Duodenal mucosa (tissue), 2 donors: ENCODE measurements at regions not wholly inside any gene's neighbourhood (a gene's known extent, or its start where the extent isn't known, plus 50 kb on each side); places are given as distances from the start of the nearest gene placed in this dataset.
"Not testable (repeated sequence)": the region's sequence is repeated elsewhere in the genome, so short reads cannot be mapped to it uniquely, and the experiment has no call there.

Source experiments
- H3K27ac ChIP-seq: one replicate; pipeline ENCODE4 v1.7.0; 2013; ENCODE audit warnings: low read depth, low read length
- H3K27me3 ChIP-seq, 2 donors: one replicate each; pipeline ENCODE4 v1.7.0; 2013; ENCODE audit warnings: low read length in 2 of 2, control low read depth in 1 of 2; ENCODE audit not compliant: insufficient read depth in 2 of 2, control insufficient read depth in 1 of 2
- H3K36me3 ChIP-seq, 2 donors: one replicate each; pipeline ENCODE4 v1.7.0; 2013; ENCODE audit warnings: low read length in 2 of 2, control low read depth in 1 of 2; ENCODE audit not compliant: insufficient read depth in 2 of 2, control insufficient read depth in 1 of 2
- H3K4me1 ChIP-seq, 2 donors: one replicate each; pipeline ENCODE4 v1.7.0; 2013; ENCODE audit warnings: low read length in 2 of 2, control low read depth in 1 of 2; ENCODE audit not compliant: insufficient read depth in 2 of 2, control insufficient read depth in 1 of 2
- H3K4me3 ChIP-seq, 2 donors: one replicate each; pipeline ENCODE4 v1.7.0; 2013; ENCODE audit warnings: low read length in 2 of 2, low read depth in 1 of 2
- H3K9ac ChIP-seq, 2 donors: one replicate each; pipeline ENCODE4 v1.7.0; 2013; ENCODE audit warnings: low read length in 2 of 2, low read depth in 1 of 2
- H3K9me3 ChIP-seq, 2 donors: one replicate each; pipeline ENCODE4 v1.7.0; 2013; ENCODE audit warnings: low read length in 2 of 2, control low read depth in 1 of 2; ENCODE audit not compliant: control insufficient read depth in 1 of 2

DNA sequence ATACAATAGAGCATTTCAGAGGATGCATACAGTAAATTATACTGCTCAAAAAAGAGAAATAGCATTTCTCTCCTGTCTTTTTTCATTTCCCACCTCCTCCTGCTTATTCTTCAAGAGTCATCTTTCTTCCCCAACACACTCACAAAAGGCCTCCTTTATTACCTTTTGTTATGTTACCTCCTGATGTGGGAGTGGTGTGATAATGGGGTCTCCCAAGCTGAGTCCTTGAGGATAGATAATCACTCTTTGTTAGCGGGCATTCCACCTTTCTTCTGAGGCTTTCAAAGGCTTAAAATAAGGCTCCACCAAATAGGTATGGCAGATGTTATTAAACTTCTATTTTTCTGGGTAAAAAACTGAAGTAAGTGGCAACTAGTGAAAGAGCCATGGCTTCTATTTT, 159.8 kb downstream of the CPEB2 start:
- H3K9me3 ChIP-seq = no peaks in the 10 kb centered on the region
- H3K4me3 ChIP-seq = no peak overlapping the region
- H3K9ac ChIP-seq = no peak overlapping the region
- H3K27me3 ChIP-seq = no peaks in the 10 kb centered on the region
- no peaks in the 10 kb centered on the region for H3K4me1 ChIP-seq
- H3K36me3 ChIP-seq = no peaks in the 10 kb centered on the region
- H3K27ac ChIP-seq = no peak overlapping the region

DNA sequence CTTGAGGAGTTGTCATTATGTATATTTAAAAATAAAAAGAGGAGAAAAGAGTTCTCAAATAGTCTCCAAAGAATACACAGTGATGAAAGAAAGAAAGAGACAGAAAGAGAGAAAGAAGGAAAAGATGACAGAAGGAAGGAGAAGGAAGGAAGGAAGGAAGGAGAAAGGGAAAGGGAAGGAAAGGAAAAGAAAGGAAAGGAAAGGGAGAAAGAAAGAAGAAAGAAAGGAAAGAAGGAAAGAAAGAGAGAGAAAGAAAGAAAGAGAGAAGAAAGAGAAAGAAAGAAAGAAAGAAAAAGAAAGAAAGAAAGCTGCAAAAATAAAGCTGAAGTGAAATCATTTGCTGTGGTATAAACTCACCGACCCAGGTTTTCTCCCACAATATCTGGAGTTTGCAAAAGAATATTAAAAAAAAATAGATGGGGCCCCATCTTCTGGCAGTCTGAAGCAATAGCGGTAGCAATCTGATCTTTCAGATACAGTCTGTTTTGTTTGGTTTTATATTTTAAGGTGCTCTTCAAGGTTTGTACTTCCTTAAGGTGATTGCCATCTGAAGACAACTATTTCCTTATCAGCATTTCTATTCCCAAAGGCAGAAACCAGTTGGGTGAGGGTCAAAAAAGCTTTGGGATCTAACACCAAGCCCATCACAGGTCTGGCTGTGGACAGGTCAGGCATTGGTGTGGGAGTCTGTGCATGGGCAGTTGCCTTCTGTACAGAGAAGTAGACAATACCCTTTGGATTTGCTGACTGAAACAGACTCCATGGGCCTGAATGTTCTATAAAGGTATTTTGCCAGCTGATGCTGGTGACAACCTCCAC, 160.4 kb downstream of the CPEB2 start:
- Histone ChIP-seq H3K27ac (no peak overlapping the region), H3K4me3 (no peak overlapping the region), H3K9me3 (no peaks in the 10 kb centered on the region), H3K9ac (no peak overlapping the region), H3K27me3 (no peaks in the 10 kb centered on the region), H3K4me1 (no peaks in the 10 kb centered on the region), H3K36me3 (no peaks in the 10 kb centered on the region)

DNA sequence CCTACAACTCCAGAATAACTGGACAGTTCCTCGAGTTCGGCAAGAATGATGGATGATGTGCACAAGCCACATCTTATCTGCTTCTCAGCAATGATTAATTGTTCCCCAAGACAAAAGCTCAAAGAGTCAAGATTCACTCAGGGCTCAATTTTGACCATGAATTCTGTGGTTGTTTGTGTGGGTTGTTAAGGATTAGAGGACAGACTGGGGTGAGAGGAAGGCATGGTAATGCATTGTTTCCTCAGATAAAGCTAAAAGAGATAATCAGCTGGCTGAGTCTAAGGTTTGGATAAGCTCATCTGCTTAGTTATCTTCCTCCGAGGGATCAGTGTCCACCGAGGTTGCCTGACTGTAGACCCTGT, 161.0 kb downstream of the CPEB2 start:
- Histone ChIP-seq H3K9me3 (no peaks in the 10 kb centered on the region), H3K4me3 (no peak overlapping the region), H3K9ac (no peak overlapping the region), H3K4me1 (no peaks in the 10 kb centered on the region), H3K27me3 (no peaks in the 10 kb centered on the region), H3K36me3 (no peaks in the 10 kb centered on the region), H3K27ac (no peak overlapping the region)

DNA sequence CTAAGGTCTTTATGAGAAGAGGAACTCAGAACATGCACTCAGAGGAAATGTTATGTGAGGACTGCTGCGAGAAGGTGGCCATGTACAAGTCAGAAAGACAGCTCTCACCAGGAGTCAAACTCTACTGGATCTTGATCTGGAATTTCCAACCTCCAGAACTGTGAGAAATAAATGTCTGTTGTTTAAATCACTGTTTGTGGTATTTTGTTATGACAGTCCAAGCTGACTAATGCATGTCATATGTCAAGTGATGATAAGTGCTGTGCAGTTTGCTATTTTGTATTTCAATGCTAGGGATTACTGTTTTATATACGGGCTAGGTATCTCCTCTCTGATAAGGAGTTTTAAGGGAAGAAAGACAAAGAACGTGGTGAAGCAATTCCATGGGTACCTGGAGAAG, 162.3 kb downstream of the CPEB2 start:
- Histone ChIP-seq H3K27ac (no peak overlapping the region), H3K4me1 (no peaks in the 10 kb centered on the region), H3K9ac (no peak overlapping the region), H3K4me3 (no peak overlapping the region), H3K9me3 (no peaks in the 10 kb centered on the region), H3K27me3 (no peaks in the 10 kb centered on the region), H3K36me3 (no peaks in the 10 kb centered on the region)

DNA sequence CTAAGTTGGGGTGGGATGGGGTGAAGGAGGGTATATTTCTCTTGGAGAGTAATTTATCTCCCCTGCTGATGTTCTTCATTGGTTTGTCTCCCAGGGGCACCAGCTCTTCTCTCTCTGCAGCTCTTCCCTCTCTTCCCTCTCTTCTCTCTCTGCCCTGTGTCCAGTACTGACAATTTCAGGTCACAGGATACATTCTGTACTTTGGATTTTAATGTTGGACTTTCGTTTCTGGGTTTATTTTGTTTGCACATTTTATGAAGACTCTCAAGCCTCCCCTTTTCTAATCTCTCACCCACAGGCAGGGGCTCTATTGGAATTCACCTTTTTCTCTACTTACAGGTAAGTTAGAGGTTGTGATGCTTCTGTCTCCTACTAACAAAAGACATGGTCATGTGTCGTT, 165.5 kb downstream of the CPEB2 start:
- no peak overlapping the region for H3K9ac ChIP-seq

DNA sequence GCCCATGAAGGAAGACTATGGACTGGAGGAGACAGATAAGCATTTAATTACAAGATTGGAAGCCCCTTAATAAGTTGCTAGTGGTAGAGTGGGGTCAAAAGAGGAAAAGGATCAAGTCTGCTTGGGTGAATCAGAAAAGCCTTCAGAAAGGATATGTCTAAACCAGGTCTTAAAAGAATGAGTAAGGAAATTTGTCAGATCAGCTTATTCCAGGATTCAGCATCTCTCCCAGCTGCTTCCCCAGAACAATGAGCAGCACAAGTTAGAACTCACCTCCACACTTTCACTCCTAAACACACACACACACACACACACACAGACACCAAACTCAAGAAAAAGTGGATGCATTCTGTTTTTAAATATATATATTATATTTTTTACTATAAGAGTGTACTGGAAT, 166.5 kb downstream of the CPEB2 start:
- Histone ChIP-seq H3K36me3 (no peaks in the 10 kb centered on the region), H3K4me1 (no peaks in the 10 kb centered on the region), H3K9ac (no peak overlapping the region), H3K9me3 (no peaks in the 10 kb centered on the region), H3K27me3 (no peaks in the 10 kb centered on the region), H3K4me3 (no peak overlapping the region), H3K27ac (no peak overlapping the region)

More for the DNA sequence above, 165.5 kb downstream of the CPEB2 start:
- H3K36me3 ChIP-seq = no peaks in the 10 kb centered on the region
- H3K27ac ChIP-seq = no peak overlapping the region
- H3K4me3 ChIP-seq = no peak overlapping the region
- H3K9me3 ChIP-seq = no peaks in the 10 kb centered on the region
- H3K27me3 ChIP-seq = no peaks in the 10 kb centered on the region
- H3K4me1 ChIP-seq = no peaks in the 10 kb centered on the region

DNA sequence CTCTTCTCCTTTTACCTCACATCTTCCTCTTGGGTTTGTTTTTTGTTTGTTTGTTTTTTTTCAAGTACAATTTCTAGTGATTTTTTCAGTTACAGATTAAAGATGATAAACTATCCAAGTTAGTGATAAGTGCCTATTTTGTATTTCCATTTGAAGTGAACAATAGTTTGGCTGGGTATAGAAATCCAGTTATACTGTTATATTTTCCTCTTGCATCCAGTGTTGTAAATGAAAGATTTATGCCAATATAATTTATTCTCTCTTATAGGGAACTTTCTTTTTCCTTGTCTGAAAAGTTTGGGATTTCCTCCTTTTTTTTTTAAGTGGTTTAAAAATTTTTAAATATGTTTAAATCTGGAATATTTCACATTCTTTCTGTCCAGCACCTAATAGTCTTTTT, 169.4 kb downstream of the CPEB2 start:
- Histone ChIP-seq H3K27me3 (no peaks in the 10 kb centered on the region), H3K9ac (no peak overlapping the region), H3K27ac (no peak overlapping the region), H3K4me1 (no peaks in the 10 kb centered on the region), H3K9me3 (no peaks in the 10 kb centered on the region), H3K36me3 (no peaks in the 10 kb centered on the region), H3K4me3 (no peak overlapping the region)

DNA sequence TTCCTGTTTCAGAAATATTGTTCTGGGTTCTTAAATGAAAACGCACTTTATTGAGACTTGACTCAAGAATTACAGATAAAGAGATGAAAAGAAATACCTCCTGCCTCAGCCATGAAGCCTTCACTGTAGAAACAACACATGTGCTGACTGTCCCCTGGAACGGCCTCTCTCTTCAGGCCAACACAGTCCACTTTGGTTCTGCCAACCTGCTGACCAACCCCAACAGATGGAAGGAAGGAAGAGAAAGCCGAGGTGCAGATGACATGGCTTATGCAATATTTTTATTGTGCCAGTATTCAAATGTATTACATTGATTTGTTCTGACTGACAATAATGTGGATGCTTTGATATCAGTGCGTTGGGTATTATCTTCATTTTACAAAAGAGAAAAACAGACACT, 171.0 kb downstream of the CPEB2 start:
- Histone ChIP-seq H3K4me3 (no peak overlapping the region), H3K9me3 (no peaks in the 10 kb centered on the region)

DNA sequence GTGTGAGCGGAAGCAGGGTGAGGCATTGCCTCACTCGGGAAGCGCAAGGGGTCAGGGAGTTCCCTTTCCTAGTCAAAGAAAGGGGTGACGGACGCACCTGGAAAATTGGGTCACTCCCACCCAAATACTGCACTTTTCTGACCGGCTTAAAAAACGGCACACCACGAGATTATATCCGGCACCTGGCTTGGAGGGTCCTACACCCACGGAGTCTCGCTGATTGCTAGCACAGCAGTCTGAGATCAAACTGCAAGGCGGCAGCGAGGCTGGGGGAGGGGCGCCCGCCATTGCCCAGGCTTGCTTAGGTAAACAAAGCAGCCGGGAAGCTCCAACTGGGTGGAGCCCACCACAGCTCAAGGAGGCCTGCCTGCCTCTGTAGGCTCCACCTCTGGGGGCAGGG, 171.9 kb downstream of the CPEB2 start:
- not testable (repeated sequence) for H3K4me3 ChIP-seq, H3K4me1 ChIP-seq, H3K9ac ChIP-seq, H3K27me3 ChIP-seq, H3K36me3 ChIP-seq, H3K27ac ChIP-seq, H3K9me3 ChIP-seq

More for the DNA sequence above, 171.0 kb downstream of the CPEB2 start:
- no peaks in the 10 kb centered on the region for H3K4me1 ChIP-seq
- no peak overlapping the region for H3K27ac ChIP-seq
- H3K27me3 ChIP-seq = no peaks in the 10 kb centered on the region
- no peak overlapping the region for H3K9ac ChIP-seq
- no peaks in the 10 kb centered on the region for H3K36me3 ChIP-seq

DNA sequence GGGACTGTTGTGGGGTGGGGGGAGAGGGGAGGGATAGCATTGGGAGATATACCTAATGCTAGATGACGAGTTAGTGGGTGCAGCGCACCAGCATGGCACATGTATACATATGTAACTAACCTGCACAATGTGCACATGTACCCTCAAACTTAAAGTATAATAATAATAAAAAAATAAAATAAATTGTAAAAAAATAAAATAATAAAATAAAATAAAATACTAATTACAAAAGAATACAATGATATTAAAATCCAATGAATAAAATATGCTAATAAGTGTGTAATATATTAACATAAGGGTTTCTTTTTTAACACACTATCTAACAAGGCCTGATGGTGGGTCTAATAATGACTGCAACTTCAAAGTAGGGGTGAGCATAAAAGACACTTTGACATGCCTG, 177.6 kb downstream of the CPEB2 start:
- H3K36me3 ChIP-seq, H3K4me1 ChIP-seq, H3K9ac ChIP-seq, H3K9me3 ChIP-seq, H3K27me3 ChIP-seq, H3K4me3 ChIP-seq, H3K27ac ChIP-seq: not testable (repeated sequence)
